ENCODE measurements at regions not wholly inside any gene's neighbourhood (a gene's known extent, or its start where the extent isn't known, plus 50 kb on each side); places are given as distances from the start of the nearest gene placed in this dataset.

DNA sequence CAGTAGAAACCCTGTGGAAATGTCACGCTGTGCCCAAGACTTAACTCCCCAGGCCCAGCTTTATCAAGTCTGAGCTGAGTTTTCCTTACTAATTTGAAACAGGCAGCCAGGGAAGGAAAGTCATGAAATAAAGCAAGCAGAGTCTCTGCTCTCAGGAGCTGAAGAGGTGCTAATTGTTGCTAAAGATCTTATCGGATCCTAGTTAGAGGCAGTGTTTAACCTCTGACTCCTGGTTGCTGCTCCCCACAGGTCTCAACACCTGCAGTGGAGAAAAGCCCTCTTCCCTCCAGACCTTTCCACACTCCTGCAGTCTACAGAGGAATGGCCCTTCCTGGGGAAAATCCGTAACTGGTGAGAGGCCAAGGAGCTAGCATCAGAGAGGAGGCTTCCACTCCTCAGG lies 628.2 kb downstream of the NTRK3 start:
- no peak for DNase-seq

GRCh38 chr15:87626860-87627259 lies 629.7 kb downstream of the NTRK3 start:
- DNase-seq = no peak

DNA sequence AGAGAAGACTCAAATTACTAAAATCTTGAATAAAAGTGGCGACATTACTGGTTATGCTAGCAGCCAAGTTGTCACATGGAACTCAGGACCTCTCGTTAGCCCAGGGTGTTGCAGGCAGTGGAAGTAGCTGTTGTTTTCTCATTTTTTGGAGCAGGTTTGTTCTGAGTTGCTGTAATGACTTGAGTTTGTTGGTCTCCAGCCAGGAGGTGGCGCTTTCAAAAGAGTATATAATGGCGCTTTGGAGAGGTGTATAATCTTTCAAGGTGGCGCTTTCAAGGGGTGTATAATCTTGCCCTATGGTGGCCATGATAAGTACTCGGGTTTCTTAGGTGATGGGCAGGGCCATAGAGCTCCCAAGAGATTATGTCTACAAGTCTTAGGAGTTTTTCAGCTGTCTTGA lies 632.7 kb downstream of the NTRK3 start:
- DNase-seq = no peak

- no peak for DNase-seq
Measured at GRCh38 chr15:87620393-87620792, 636.1 kb downstream of the NTRK3 start.

DNA sequence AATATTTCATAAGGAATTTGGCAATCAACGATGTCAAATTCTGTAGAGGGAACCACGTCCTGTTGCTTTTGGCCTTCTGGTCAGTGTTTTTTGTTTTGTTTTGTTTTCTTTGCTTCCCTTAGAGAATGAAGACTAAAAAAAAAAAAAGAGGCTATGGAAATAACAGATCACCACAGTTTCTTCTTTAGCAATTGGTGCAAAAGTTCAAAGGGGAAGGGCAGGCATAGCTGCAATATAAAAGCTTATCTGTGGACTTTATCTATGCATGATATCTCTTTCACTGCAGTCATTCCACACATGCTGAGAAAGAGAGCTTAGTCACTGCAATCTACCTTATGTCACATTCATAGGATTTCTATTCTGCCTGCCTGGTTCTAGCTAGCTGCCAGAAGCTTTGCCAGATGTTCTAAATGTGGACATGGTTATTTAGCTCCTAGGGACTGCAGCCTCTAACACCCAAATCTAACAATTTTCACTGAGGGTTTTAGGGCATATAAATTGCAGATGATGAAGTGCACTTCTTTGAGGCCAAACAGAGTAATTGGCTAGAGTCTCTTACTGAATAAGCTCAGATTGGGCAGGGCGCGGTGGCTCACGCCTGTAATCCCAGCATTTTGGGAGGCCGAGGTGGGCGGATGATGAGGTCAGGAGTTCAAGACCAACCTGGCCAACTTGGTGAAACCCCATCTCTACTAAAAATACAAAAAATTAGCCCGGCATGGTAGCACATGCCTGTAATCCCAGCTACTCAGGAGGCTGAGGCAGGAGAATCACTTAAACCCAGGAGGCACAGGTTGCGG lies 637.2 kb downstream of the NTRK3 start:
- DNase-seq = peak; percentile 82

DNA sequence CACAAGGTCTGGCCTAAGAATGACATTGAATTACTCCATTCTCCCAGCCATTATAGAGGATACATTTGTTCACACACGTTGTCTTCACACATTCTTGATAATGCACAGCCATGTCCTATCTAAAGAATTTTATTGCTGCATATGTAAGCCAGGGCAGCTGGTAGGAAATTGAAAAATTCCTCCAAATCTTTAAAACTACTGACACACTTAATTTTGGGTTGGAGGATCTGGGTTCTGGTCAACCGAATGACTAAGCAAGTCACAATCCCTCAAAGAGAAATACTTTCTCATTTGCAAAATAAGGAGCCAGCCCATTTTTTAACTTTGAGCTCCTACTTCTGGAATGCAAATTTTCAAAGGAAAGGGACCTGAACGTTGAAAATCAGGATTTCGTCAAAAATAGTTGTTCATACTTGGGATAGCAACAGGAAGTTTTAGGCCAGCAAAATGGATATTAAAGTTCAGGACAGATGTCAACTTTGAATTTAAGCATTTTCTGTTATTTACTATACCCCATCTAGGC lies 638.3 kb downstream of the NTRK3 start:
- DNase-seq = peak; percentile 15

GRCh38 chr15:87614704-87615103 lies 641.8 kb downstream of the NTRK3 start:
- DNase-seq = no peak

- no peak for DNase-seq
Measured at GRCh38 chr15:87610366-87610765, 646.2 kb downstream of the NTRK3 start.

GRCh38 chr15:87609894-87610293 lies 646.6 kb downstream of the NTRK3 start:
- DNase-seq = no peak

GRCh38 chr15:87609474-87609873 lies 647.1 kb downstream of the NTRK3 start:
- DNase-seq = peak; percentile 93

DNA sequence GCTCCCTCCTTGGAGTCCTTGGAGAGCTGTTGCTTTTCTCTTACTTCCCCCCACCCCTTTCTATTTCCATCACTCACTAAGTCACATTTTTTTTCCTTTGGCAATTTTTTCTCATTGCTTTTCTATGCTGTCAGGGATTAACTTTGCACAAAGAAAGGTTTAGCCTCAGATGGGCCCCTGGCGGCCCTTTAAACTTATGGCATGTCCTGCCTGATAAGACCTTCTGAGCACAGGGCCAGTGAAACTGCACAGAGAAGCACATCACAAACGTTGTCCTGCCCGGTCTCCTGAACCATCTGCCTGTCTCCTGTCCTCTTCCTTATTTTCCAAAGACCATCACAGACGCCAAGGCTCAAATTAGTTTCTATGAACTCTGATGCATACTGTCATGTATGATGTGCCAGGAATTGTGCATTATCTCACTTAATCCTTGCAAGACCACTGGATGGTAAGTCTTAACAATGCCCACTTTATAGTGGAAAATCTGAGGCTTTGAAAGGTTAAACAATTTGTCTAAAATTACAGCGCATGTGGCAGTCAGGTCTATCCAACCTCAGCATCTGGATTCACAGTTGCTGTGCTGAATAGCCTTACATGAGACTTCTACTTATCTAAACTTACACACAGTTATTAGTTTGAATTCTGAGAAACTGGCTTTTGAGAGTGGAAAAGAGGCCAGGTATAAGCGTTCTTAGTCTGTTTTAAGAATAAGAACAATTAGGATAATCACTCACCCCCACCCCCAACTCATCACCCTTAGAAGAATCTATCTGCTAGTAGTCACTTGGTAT lies 648.1 kb downstream of the NTRK3 start:
- DNase-seq = no peak

GRCh38 chr15:87606971-87607370 lies 649.6 kb downstream of the NTRK3 start:
- no peak for DNase-seq

- peak; percentile 22 for DNase-seq
Measured at GRCh38 chr15:87604857-87605446, 651.6 kb downstream of the NTRK3 start.

GRCh38 chr15:87602371-87602770 lies 654.2 kb downstream of the NTRK3 start:
- DNase-seq = no peak

- peak; percentile 18 for DNase-seq
Measured at GRCh38 chr15:87599616-87600015, 656.9 kb downstream of the NTRK3 start.

DNA sequence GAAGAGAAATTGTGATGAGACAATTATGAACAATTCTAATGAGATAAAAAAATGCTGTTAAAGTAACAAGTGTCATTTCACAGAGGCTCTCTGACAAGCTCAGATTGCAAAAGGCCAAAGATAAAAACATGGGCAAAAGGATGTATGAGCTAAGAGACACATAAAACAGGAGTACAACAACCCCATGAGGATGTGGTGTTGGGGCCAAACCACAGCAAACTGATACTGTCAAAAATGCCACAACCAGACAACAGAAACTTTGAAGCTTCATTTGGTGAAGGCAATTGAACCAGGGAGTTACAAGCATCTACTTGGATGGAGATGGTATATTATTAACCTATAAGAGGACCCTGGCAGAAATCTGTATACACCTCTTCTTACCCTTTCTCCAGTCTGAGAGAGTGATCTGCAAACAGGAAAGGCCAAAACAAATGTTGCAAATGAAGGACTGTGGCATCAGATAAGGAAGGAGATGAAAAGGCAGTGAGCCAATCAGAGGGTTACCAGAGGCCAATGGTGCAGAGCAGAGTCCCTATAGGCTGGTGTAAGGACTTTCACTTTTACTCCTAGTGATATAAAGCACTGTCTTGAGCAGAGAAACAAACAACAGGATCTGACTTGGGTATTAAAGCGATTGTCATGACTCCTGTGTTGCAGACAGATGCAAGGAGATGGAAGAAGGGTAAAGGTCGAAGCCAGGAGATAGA lies 659.0 kb downstream of the NTRK3 start:
- DNase-seq = no peak

DNA sequence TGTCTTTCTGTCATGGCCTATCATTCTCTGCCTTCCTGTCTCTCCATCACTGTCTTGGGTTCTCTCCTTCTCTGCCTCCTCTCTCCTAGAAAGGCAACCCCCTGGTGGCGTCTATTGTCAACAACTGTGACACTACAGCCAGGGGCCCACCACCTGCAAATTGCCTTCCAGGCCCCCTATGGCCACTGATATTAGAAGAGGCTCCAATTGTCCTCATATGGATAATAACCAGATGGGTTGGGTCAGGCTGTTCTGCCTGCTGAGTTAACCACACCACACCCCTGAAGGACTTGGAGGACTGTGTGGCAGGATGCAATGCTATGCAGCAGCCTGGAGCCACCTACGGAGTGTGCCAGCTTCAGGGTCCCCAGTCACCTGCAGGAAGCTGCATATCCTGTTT lies 665.0 kb downstream of the NTRK3 start:
- DNase-seq = no peak

- no peak for DNase-seq
Measured at GRCh38 chr15:87591042-87591441, 665.5 kb downstream of the NTRK3 start.

- no peak for DNase-seq
Measured at GRCh38 chr15:87589134-87589533, 667.4 kb downstream of the NTRK3 start.

GRCh38 chr15:87582169-87582568 lies 674.4 kb downstream of the NTRK3 start:
- DNase-seq = no peak

DNA sequence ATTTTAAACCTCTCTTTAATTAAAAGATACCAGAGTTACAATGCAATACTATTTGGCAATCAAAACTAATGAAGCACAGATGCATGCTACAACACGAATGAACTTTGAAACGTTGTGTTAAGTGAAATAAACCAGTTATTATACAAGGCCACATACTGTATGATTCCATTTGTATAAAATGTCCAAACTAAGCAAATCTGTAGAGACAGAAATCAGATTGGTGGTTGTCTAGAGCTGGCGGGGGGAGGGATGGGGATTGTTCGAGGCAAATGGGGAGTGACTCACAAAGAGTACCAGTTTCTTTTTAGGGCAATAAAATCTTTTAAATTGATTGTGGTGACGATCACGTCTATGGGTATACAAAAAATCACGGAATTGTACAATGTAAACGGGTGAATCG lies 677.0 kb downstream of the NTRK3 start:
- peak; percentile 30 for DNase-seq

- DNase-seq = no peak
Measured at GRCh38 chr15:87578776-87579175, 677.8 kb downstream of the NTRK3 start.

DNA sequence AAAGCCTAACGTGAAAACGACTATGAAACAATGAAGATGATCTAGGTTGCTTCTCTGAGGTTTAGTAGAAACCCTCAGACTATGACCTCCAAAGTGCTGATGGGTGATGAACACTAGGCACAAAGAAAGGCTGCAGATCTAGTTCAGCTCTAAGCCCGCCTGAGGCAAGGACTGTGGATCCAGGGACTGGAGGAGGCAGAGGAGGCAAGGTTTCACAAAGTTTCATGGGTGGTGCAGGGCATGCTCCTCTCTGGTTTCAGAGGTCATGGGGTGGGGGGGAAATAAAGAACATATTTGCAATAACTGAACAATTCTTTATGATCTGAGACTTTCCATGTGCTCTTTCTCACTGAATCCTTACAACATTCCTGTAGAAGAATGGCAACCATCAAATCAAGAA lies 679.2 kb downstream of the NTRK3 start:
- no peak for DNase-seq
